ENCODE measurements at regions not wholly inside any gene's neighbourhood (a gene's known extent, or its start where the extent isn't known, plus 50 kb on each side); places are given as distances from the start of the nearest gene placed in this dataset.

- H3K4me3 ChIP-seq (ENCODE audit: low read depth, low read length) = no peak overlapping the region
- H3K4me1 ChIP-seq (ENCODE audit: control insufficient read depth, insufficient read depth, low read length) = peaks cover 23% of the 10 kb centered on the region
- no peaks in the 10 kb centered on the region for H3K27me3 ChIP-seq (ENCODE audit: control insufficient read depth, insufficient read depth, low read length)
- no peak overlapping the region for H3K27ac ChIP-seq (ENCODE audit: low read depth, low read length)
- WGBS (ENCODE audit: insufficient coverage) = 80% methylated on average over 7 of the region's 9 CpGs
- no peaks in the 10 kb centered on the region for H3K9me3 ChIP-seq (ENCODE audit: control insufficient read depth, insufficient read depth, low read length)
- no peaks in the 10 kb centered on the region for H3K36me3 ChIP-seq (ENCODE audit: control insufficient read depth, insufficient read depth, low read length)
- no peak for DNase-seq (ENCODE audit: low read depth in 4 of 6, low spot score in 6 of 6)
Measured at GRCh38 chr7:55690-56248, 136.6 kb upstream of the FAM20C start.

GRCh38 chr7:56291-56913, 136.0 kb upstream of the FAM20C start:
- Histone ChIP-seq H3K4me3 (ENCODE audit: low read depth, low read length) (no peak overlapping the region), H3K9me3 (ENCODE audit: control insufficient read depth, insufficient read depth, low read length) (no peaks in the 10 kb centered on the region), H3K36me3 (ENCODE audit: control insufficient read depth, insufficient read depth, low read length) (no peaks in the 10 kb centered on the region), H3K4me1 (ENCODE audit: control insufficient read depth, insufficient read depth, low read length) (peaks cover 28% of the 10 kb centered on the region), H3K27me3 (ENCODE audit: control insufficient read depth, insufficient read depth, low read length) (no peaks in the 10 kb centered on the region), H3K27ac (ENCODE audit: low read depth, low read length) (no peak overlapping the region)
- DNase-seq (ENCODE audit: low read depth in 4 of 6, low spot score in 6 of 6) = peak in 1 of 6 donors; percentile 56
- 61% methylated on average over 18 of the region's 18 CpGs for WGBS (ENCODE audit: insufficient coverage)

- no peak overlapping the region for H3K27ac ChIP-seq (ENCODE audit: low read depth, low read length)
- no peak for DNase-seq (ENCODE audit: low read depth in 4 of 6, low spot score in 6 of 6)
- H3K27me3 ChIP-seq (ENCODE audit: control insufficient read depth, insufficient read depth, low read length) = no peaks in the 10 kb centered on the region
- WGBS (ENCODE audit: insufficient coverage) = 92% methylated on average over 8 of the region's 8 CpGs
- H3K9me3 ChIP-seq (ENCODE audit: control insufficient read depth, insufficient read depth, low read length) = no peaks in the 10 kb centered on the region
- H3K4me1 ChIP-seq (ENCODE audit: control insufficient read depth, insufficient read depth, low read length) = peaks cover 35% of the 10 kb centered on the region
- H3K4me3 ChIP-seq (ENCODE audit: low read depth, low read length) = no peak overlapping the region
- no peaks in the 10 kb centered on the region for H3K36me3 ChIP-seq (ENCODE audit: control insufficient read depth, insufficient read depth, low read length)
Measured at GRCh38 chr7:57071-57470, 135.3 kb upstream of the FAM20C start.

GRCh38 chr7:57482-58255, 134.7 kb upstream of the FAM20C start:
- H3K36me3 ChIP-seq (ENCODE audit: control insufficient read depth, insufficient read depth, low read length) = no peaks in the 10 kb centered on the region
- no peaks in the 10 kb centered on the region for H3K9me3 ChIP-seq (ENCODE audit: control insufficient read depth, insufficient read depth, low read length)
- H3K4me1 ChIP-seq (ENCODE audit: control insufficient read depth, insufficient read depth, low read length) = peaks cover 37% of the 10 kb centered on the region
- no peaks in the 10 kb centered on the region for H3K27me3 ChIP-seq (ENCODE audit: control insufficient read depth, insufficient read depth, low read length)
- no peak overlapping the region for H3K27ac ChIP-seq (ENCODE audit: low read depth, low read length)
- no peak overlapping the region for H3K4me3 ChIP-seq (ENCODE audit: low read depth, low read length)
- WGBS (ENCODE audit: insufficient coverage) = 64% methylated on average over 6 of the region's 9 CpGs
- peak in 2 of 6 donors; percentile 69 for DNase-seq (ENCODE audit: low read depth in 4 of 6, low spot score in 6 of 6)

GRCh38 chr7:58316-58715, 134.1 kb upstream of the FAM20C start:
- no peaks in the 10 kb centered on the region for H3K36me3 ChIP-seq (ENCODE audit: control insufficient read depth, insufficient read depth, low read length)
- no peak overlapping the region for H3K4me3 ChIP-seq (ENCODE audit: low read depth, low read length)
- no peaks in the 10 kb centered on the region for H3K27me3 ChIP-seq (ENCODE audit: control insufficient read depth, insufficient read depth, low read length)
- DNase-seq (ENCODE audit: low read depth in 4 of 6, low spot score in 6 of 6) = no peak
- 88% methylated on average over 6 of the region's 7 CpGs for WGBS (ENCODE audit: insufficient coverage)
- H3K27ac ChIP-seq (ENCODE audit: low read depth, low read length) = no peak overlapping the region
- H3K9me3 ChIP-seq (ENCODE audit: control insufficient read depth, insufficient read depth, low read length) = no peaks in the 10 kb centered on the region
- peaks cover 38% of the 10 kb centered on the region for H3K4me1 ChIP-seq (ENCODE audit: control insufficient read depth, insufficient read depth, low read length)

GRCh38 chr7:59079-60016, 133.0 kb upstream of the FAM20C start:
- peak in 1 of 6 donors; percentile 77 for DNase-seq (ENCODE audit: low read depth in 4 of 6, low spot score in 6 of 6)
- H3K36me3 ChIP-seq (ENCODE audit: control insufficient read depth, insufficient read depth, low read length) = no peaks in the 10 kb centered on the region
- no peaks in the 10 kb centered on the region for H3K9me3 ChIP-seq (ENCODE audit: control insufficient read depth, insufficient read depth, low read length)
- 65% methylated on average over 13 of the region's 16 CpGs for WGBS (ENCODE audit: insufficient coverage)
- H3K27me3 ChIP-seq (ENCODE audit: control insufficient read depth, insufficient read depth, low read length) = no peaks in the 10 kb centered on the region
- H3K4me3 ChIP-seq (ENCODE audit: low read depth, low read length) = no peak overlapping the region
- no peak overlapping the region for H3K27ac ChIP-seq (ENCODE audit: low read depth, low read length)
- H3K4me1 ChIP-seq (ENCODE audit: control insufficient read depth, insufficient read depth, low read length) = peaks cover 48% of the 10 kb centered on the region

GRCh38 chr7:60017-60675, 132.2 kb upstream of the FAM20C start:
- Histone ChIP-seq H3K4me1 (ENCODE audit: control insufficient read depth, insufficient read depth, low read length) (peaks cover 56% of the 10 kb centered on the region), H3K36me3 (ENCODE audit: control insufficient read depth, insufficient read depth, low read length) (no peaks in the 10 kb centered on the region), H3K27me3 (ENCODE audit: control insufficient read depth, insufficient read depth, low read length) (no peaks in the 10 kb centered on the region), H3K9me3 (ENCODE audit: control insufficient read depth, insufficient read depth, low read length) (no peaks in the 10 kb centered on the region), H3K27ac (ENCODE audit: low read depth, low read length) (no peak overlapping the region), H3K4me3 (ENCODE audit: low read depth, low read length) (no peak overlapping the region)
- DNase-seq (ENCODE audit: low read depth in 4 of 6, low spot score in 6 of 6) = no peak
- WGBS (ENCODE audit: insufficient coverage) = 81% methylated on average over 16 of the region's 16 CpGs

- Histone ChIP-seq H3K27ac (ENCODE audit: low read depth, low read length) (no peak overlapping the region), H3K9me3 (ENCODE audit: control insufficient read depth, insufficient read depth, low read length) (no peaks in the 10 kb centered on the region), H3K27me3 (ENCODE audit: control insufficient read depth, insufficient read depth, low read length) (no peaks in the 10 kb centered on the region), H3K4me1 (ENCODE audit: control insufficient read depth, insufficient read depth, low read length) (peaks cover 60% of the 10 kb centered on the region), H3K4me3 (ENCODE audit: low read depth, low read length) (no peak overlapping the region), H3K36me3 (ENCODE audit: control insufficient read depth, insufficient read depth, low read length) (no peaks in the 10 kb centered on the region)
- no peak for DNase-seq (ENCODE audit: low read depth in 4 of 6, low spot score in 6 of 6)
- 90% methylated on average over 9 of the region's 9 CpGs for WGBS (ENCODE audit: insufficient coverage)
Measured at GRCh38 chr7:60706-61105, 131.7 kb upstream of the FAM20C start.

- Histone ChIP-seq H3K36me3 (ENCODE audit: control insufficient read depth, insufficient read depth, low read length) (no peaks in the 10 kb centered on the region), H3K27me3 (ENCODE audit: control insufficient read depth, insufficient read depth, low read length) (no peaks in the 10 kb centered on the region), H3K9me3 (ENCODE audit: control insufficient read depth, insufficient read depth, low read length) (no peaks in the 10 kb centered on the region), H3K27ac (ENCODE audit: low read depth, low read length) (no peak overlapping the region), H3K4me1 (ENCODE audit: control insufficient read depth, insufficient read depth, low read length) (peaks cover 60% of the 10 kb centered on the region), H3K4me3 (ENCODE audit: low read depth, low read length) (no peak overlapping the region)
- DNase-seq (ENCODE audit: low read depth in 4 of 6, low spot score in 6 of 6) = no peak
- WGBS (ENCODE audit: insufficient coverage) = 81% methylated on average over 5 of the region's 9 CpGs
Measured at GRCh38 chr7:61111-61510, 131.3 kb upstream of the FAM20C start.
